GM21723 (cell line): ENCODE measurements at regions not wholly inside any gene's neighbourhood (a gene's known extent, or its start where the extent isn't known, plus 50 kb on each side); places are given as distances from the start of the nearest gene placed in this dataset.
"Not testable (repeated sequence)": the region's sequence is repeated elsewhere in the genome, so short reads cannot be mapped to it uniquely, and the experiment has no call there.

ENCODE experiments used
- ATAC-seq: cut with Tn5 transposase; IDR thresholded peaks from one replicate; pipeline ENCODE4 v1.9.1; 2021; ENCODE audit warnings: mild to moderate bottlenecking, moderate library complexity; ENCODE audit not compliant: unreplicated experiment

- peak; percentile 70 for ATAC-seq
These were observed 445.6 kb downstream of the PLPP3 start for GRCh38 chr1:56133522-56134472.

- no peak for ATAC-seq
These were observed 446.8 kb downstream of the PLPP3 start for GRCh38 chr1:56132520-56132919.

- no peak for ATAC-seq
These were observed 449.5 kb downstream of the PLPP3 start for GRCh38 chr1:56129837-56130236.

GRCh38 chr1:56125316-56125715 is 454.0 kb downstream of the PLPP3 start:
- no peak for ATAC-seq

- no peak for ATAC-seq
These were observed 455.5 kb downstream of the PLPP3 start for GRCh38 chr1:56123826-56124225.

- ATAC-seq: no peak
These were observed 455.9 kb downstream of the PLPP3 start for GRCh38 chr1:56123421-56123820.

- ATAC-seq: no peak
These were observed 459.3 kb downstream of the PLPP3 start for GRCh38 chr1:56120021-56120420.

- not testable (repeated sequence) for ATAC-seq
These were observed 460.7 kb downstream of the PLPP3 start for GRCh38 chr1:56118676-56119075.

- ATAC-seq: no peak
These were observed 463.7 kb downstream of the PLPP3 start for GRCh38 chr1:56115701-56116100.

GRCh38 chr1:56113679-56114078 is 465.7 kb downstream of the PLPP3 start:
- ATAC-seq: no peak

GRCh38 chr1:56107275-56107638 is 472.1 kb downstream of the PLPP3 start:
- ATAC-seq: no peak

- no peak for ATAC-seq
These were observed 472.7 kb downstream of the PLPP3 start for GRCh38 chr1:56106531-56107274.

GRCh38 chr1:56105397-56105796 is 474.0 kb downstream of the PLPP3 start:
- ATAC-seq: no peak

GRCh38 chr1:56099766-56100265 is 479.5 kb downstream of the PLPP3 start:
- no peak for ATAC-seq

GRCh38 chr1:56098946-56099345 is 480.4 kb downstream of the PLPP3 start:
- no peak for ATAC-seq

- no peak for ATAC-seq
These were observed 481.6 kb downstream of the PLPP3 start for GRCh38 chr1:56097713-56098112.

GRCh38 chr1:56095696-56096665 is 483.4 kb downstream of the PLPP3 start:
- no peak for ATAC-seq

- no peak for ATAC-seq
These were observed 485.2 kb downstream of the PLPP3 start for GRCh38 chr1:56094168-56094567.

- ATAC-seq: no peak
These were observed 486.4 kb downstream of the PLPP3 start for GRCh38 chr1:56092684-56093570.

GRCh38 chr1:56089826-56090225 is 489.5 kb downstream of the PLPP3 start:
- ATAC-seq: not testable (repeated sequence)
